ENCODE measurements at regions not wholly inside any gene's neighbourhood (a gene's known extent, or its start where the extent isn't known, plus 50 kb on each side); places are given as distances from the start of the nearest gene placed in this dataset.
A peak's percentile ranks its signal among the peaks of the same experiment; 100 is the strongest.

- DNase-seq, result no peak
- TF ChIP-seq CTCF (IDR thresholded peaks at IDR 0.05) (no peak), POLR2A (IDR thresholded peaks at IDR 0.05) (no peak)
- H3K36me3 ChIP-seq, result no peaks in the 10 kb centered on the region
- no peaks in the 10 kb centered on the region for H3K9me3 ChIP-seq
- H3K4me3 ChIP-seq, result no peak overlapping the region
- no peaks in the 10 kb centered on the region for H3K27me3 ChIP-seq
- no peaks in the 10 kb centered on the region for H3K4me1 ChIP-seq
- no peak overlapping the region for H3K27ac ChIP-seq
These were observed 408.3 kb downstream of the DMRT2 start for GRCh38 chr9:1458503-1458902.

- no peaks in the 10 kb centered on the region for H3K27me3 ChIP-seq
- H3K36me3 ChIP-seq, result no peaks in the 10 kb centered on the region
- no peak overlapping the region for H3K4me3 ChIP-seq
- TF ChIP-seq CTCF (IDR thresholded peaks at IDR 0.05) (peak in 2 of 6 experiments; percentile 7 to 17), POLR2A (IDR thresholded peaks at IDR 0.05) (no peak)
- H3K9me3 ChIP-seq, result no peaks in the 10 kb centered on the region
- H3K4me1 ChIP-seq, result no peaks in the 10 kb centered on the region
- no peak overlapping the region for H3K27ac ChIP-seq
- DNase-seq, result no peak
These were observed 410.1 kb downstream of the DMRT2 start for GRCh38 chr9:1460143-1460769.

- no peak for DNase-seq
- TF ChIP-seq POLR2A (IDR thresholded peaks at IDR 0.05) (no peak), CTCF (IDR thresholded peaks at IDR 0.05) (no peak)
- no peak overlapping the region for H3K27ac ChIP-seq
- H3K4me3 ChIP-seq, result no peak overlapping the region
- H3K4me1 ChIP-seq, result no peaks in the 10 kb centered on the region
- no peaks in the 10 kb centered on the region for H3K36me3 ChIP-seq
- no peaks in the 10 kb centered on the region for H3K27me3 ChIP-seq
- H3K9me3 ChIP-seq, result no peaks in the 10 kb centered on the region
These were observed 411.7 kb downstream of the DMRT2 start for GRCh38 chr9:1461812-1462211.

- no peak overlapping the region for H3K27ac ChIP-seq
- H3K36me3 ChIP-seq, result no peaks in the 10 kb centered on the region
- no peaks in the 10 kb centered on the region for H3K9me3 ChIP-seq
- TF ChIP-seq CTCF (IDR thresholded peaks at IDR 0.05) (no peak), POLR2A (IDR thresholded peaks at IDR 0.05) (no peak)
- no peak for DNase-seq
- no peak overlapping the region for H3K4me3 ChIP-seq
- no peaks in the 10 kb centered on the region for H3K4me1 ChIP-seq
- no peaks in the 10 kb centered on the region for H3K27me3 ChIP-seq
These were observed 412.6 kb downstream of the DMRT2 start for GRCh38 chr9:1462626-1463308.

GRCh38 chr9:1469996-1470395 lies 419.8 kb downstream of the DMRT2 start:
- Histone ChIP-seq H3K27me3 (no peaks in the 10 kb centered on the region), H3K36me3 (no peaks in the 10 kb centered on the region), H3K4me1 (no peaks in the 10 kb centered on the region), H3K4me3 (no peak overlapping the region), H3K9me3 (no peaks in the 10 kb centered on the region), H3K27ac (no peak overlapping the region)
- DNase-seq, result no peak
- TF ChIP-seq POLR2A (IDR thresholded peaks at IDR 0.05) (no peak), CTCF (IDR thresholded peaks at IDR 0.05) (no peak)

All from Peyer's patch (tissue), 4 donors.